ENCODE measurements at regions not wholly inside any gene's neighbourhood (a gene's known extent, or its start where the extent isn't known, plus 50 kb on each side); places are given as distances from the start of the nearest gene placed in this dataset.

GRCh38 chr6:128803911-128804310 is 79.0 kb upstream of the LAMA2 start:
- intact Hi-C loops (cut with micrococcal nuclease): no loop called here
- H3K4me1 Mint-ChIP-seq: peaks cover 0 to 3% (median 0%) of the 10 kb centered on the region in 7 donors
- ATAC-seq: no peak
- H3K4me3 ChIP-seq (ENCODE audit: low read length): no peak overlapping the region
- no peak overlapping the region for H3K27ac ChIP-seq (ENCODE audit: low read depth, low read length)
- POLR2A ChIA-PET: no interaction called here
- no peak for DNase-seq
- H3K4me3 Mint-ChIP-seq: no peak overlapping the region
- no peaks in the 10 kb centered on the region for H3K27me3 ChIP-seq (ENCODE audit: control insufficient read depth in 2 of 2, insufficient read depth in 2 of 2, low read length in 2 of 2)
- H3K9me3 Mint-ChIP-seq: peaks cover 0 to 12% (median 0%) of the 10 kb centered on the region in 11 donors
- no peaks in the 10 kb centered on the region for H3K36me3 ChIP-seq (ENCODE audit: control insufficient read depth in 2 of 3, insufficient read depth in 3 of 3, low read length in 3 of 3)
- peaks cover 0 to 22% (median 6%) of the 10 kb centered on the region in 5 donors for H3K27me3 Mint-ChIP-seq
- H3K27ac Mint-ChIP-seq: no peak overlapping the region
- CTCF ChIA-PET: interaction anchor here (1.2 kb wide), 1 partner anchor 10 kb away, joined by 3 read pairs; no protein-coding TSS in a partner anchor
- H3K4me1 ChIP-seq (ENCODE audit: control insufficient read depth in 2 of 2, insufficient read depth in 2 of 2, low read length in 2 of 2): no peaks in the 10 kb centered on the region
- H3K9me3 ChIP-seq (ENCODE audit: control insufficient read depth in 2 of 3, low read length in 3 of 3): no peaks in the 10 kb centered on the region
- H3K36me3 Mint-ChIP-seq: no peaks in the 10 kb centered on the region

- Mint-ChIP-seq H3K27me3 (peaks cover 0 to 22% (median 12%) of the 10 kb centered on the region in 5 donors), H3K4me1 (peaks cover 0 to 3% (median 0%) of the 10 kb centered on the region in 7 donors), H3K36me3 (no peaks in the 10 kb centered on the region), H3K27ac (no peak overlapping the region), H3K4me3 (no peak overlapping the region), H3K9me3 (peaks cover 0 to 12% (median 0%) of the 10 kb centered on the region in 11 donors)
- no peak overlapping the region for H3K27ac ChIP-seq (ENCODE audit: low read depth, low read length)
- POLR2A ChIA-PET: interaction anchor here (0.7 kb wide), 1 partner anchor 1103 kb away, joined by 3 read pairs; no protein-coding TSS in a partner anchor
- ATAC-seq (no peak), DNase-seq (no peak)
- CTCF ChIA-PET: interaction anchor here (0.6 to 0.7 kb wide), 2 partner anchors 21 to 519 kb away, joined by 3 read pairs; no protein-coding TSS in a partner anchor
- H3K4me1 ChIP-seq (ENCODE audit: control insufficient read depth in 2 of 2, insufficient read depth in 2 of 2, low read length in 2 of 2): no peaks in the 10 kb centered on the region
- H3K36me3 ChIP-seq (ENCODE audit: control insufficient read depth in 2 of 3, insufficient read depth in 3 of 3, low read length in 3 of 3): no peaks in the 10 kb centered on the region
- no peaks in the 10 kb centered on the region for H3K27me3 ChIP-seq (ENCODE audit: control insufficient read depth in 2 of 2, insufficient read depth in 2 of 2, low read length in 2 of 2)
- no peak overlapping the region for H3K4me3 ChIP-seq (ENCODE audit: low read length)
- H3K9me3 ChIP-seq (ENCODE audit: control insufficient read depth in 2 of 3, low read length in 3 of 3): no peaks in the 10 kb centered on the region
- intact Hi-C loops (cut with micrococcal nuclease): no loop called here
These were observed 81.3 kb upstream of the LAMA2 start for GRCh38 chr6:128801621-128802020.

- H3K4me1 ChIP-seq (ENCODE audit: control insufficient read depth in 2 of 2, insufficient read depth in 2 of 2, low read length in 2 of 2): no peaks in the 10 kb centered on the region
- Mint-ChIP-seq H3K4me1 (no peaks in the 10 kb centered on the region), H3K36me3 (no peaks in the 10 kb centered on the region), H3K27ac (no peak overlapping the region), H3K27me3 (peaks cover 0 to 16% (median 0%) of the 10 kb centered on the region in 5 donors), H3K9me3 (peaks cover 0 to 22% (median 4%) of the 10 kb centered on the region in 11 donors), H3K4me3 (no peak overlapping the region)
- POLR2A ChIA-PET: no interaction called here
- no peak for DNase-seq
- no peak overlapping the region for H3K27ac ChIP-seq (ENCODE audit: low read depth, low read length)
- intact Hi-C loops (cut with micrococcal nuclease): no loop called here
- no peaks in the 10 kb centered on the region for H3K9me3 ChIP-seq (ENCODE audit: control insufficient read depth in 2 of 3, low read length in 3 of 3)
- H3K4me3 ChIP-seq (ENCODE audit: low read length): no peak overlapping the region
- H3K36me3 ChIP-seq (ENCODE audit: control insufficient read depth in 2 of 3, insufficient read depth in 3 of 3, low read length in 3 of 3): no peaks in the 10 kb centered on the region
- no peak for ATAC-seq
- H3K27me3 ChIP-seq (ENCODE audit: control insufficient read depth in 2 of 2, insufficient read depth in 2 of 2, low read length in 2 of 2): no peaks in the 10 kb centered on the region
- CTCF ChIA-PET: no interaction called here
These were observed 98.7 kb upstream of the LAMA2 start for GRCh38 chr6:128784266-128784665.

GRCh38 chr6:128768187-128768586 is 114.8 kb upstream of the LAMA2 start:
- DNase-seq: no peak
- Histone ChIP-seq H3K36me3 (ENCODE audit: control insufficient read depth in 2 of 3, insufficient read depth in 3 of 3, low read length in 3 of 3) (no peaks in the 10 kb centered on the region), H3K4me1 (ENCODE audit: control insufficient read depth in 2 of 2, insufficient read depth in 2 of 2, low read length in 2 of 2) (no peaks in the 10 kb centered on the region), H3K27ac (ENCODE audit: low read depth, low read length) (no peak overlapping the region), H3K27me3 (ENCODE audit: control insufficient read depth in 2 of 2, insufficient read depth in 2 of 2, low read length in 2 of 2) (no peaks in the 10 kb centered on the region), H3K9me3 (ENCODE audit: control insufficient read depth in 2 of 3, low read length in 3 of 3) (no peaks in the 10 kb centered on the region), H3K4me3 (ENCODE audit: low read length) (no peak overlapping the region)
- ChIA-PET POLR2A (no interaction called here), CTCF (no interaction called here)
- ATAC-seq: no peak
- intact Hi-C loops (cut with micrococcal nuclease): no loop called here
- no peak overlapping the region for H3K27ac Mint-ChIP-seq
- H3K9me3 Mint-ChIP-seq: peaks cover 0 to 23% (median 6%) of the 10 kb centered on the region in 11 donors
- H3K27me3 Mint-ChIP-seq: peaks cover 2 to 9% (median 6%) of the 10 kb centered on the region in 5 donors
- H3K4me1 Mint-ChIP-seq: peaks cover 0 to 1% (median 0%) of the 10 kb centered on the region in 7 donors
- H3K36me3 Mint-ChIP-seq: no peaks in the 10 kb centered on the region
- no peak overlapping the region for H3K4me3 Mint-ChIP-seq

GRCh38 chr6:128767705-128768104 is 115.2 kb upstream of the LAMA2 start:
- ATAC-seq: no peak
- H3K27me3 Mint-ChIP-seq: peaks cover 2 to 14% (median 7%) of the 10 kb centered on the region in 5 donors
- H3K4me3 ChIP-seq (ENCODE audit: low read length): no peak overlapping the region
- H3K27ac Mint-ChIP-seq: no peak overlapping the region
- H3K9me3 ChIP-seq (ENCODE audit: control insufficient read depth in 2 of 3, low read length in 3 of 3): no peaks in the 10 kb centered on the region
- no peak overlapping the region for H3K4me3 Mint-ChIP-seq
- ChIA-PET CTCF (no interaction called here), POLR2A (no interaction called here)
- no peaks in the 10 kb centered on the region for H3K36me3 Mint-ChIP-seq
- H3K4me1 Mint-ChIP-seq: peaks cover 0 to 1% (median 0%) of the 10 kb centered on the region in 7 donors
- H3K27me3 ChIP-seq (ENCODE audit: control insufficient read depth in 2 of 2, insufficient read depth in 2 of 2, low read length in 2 of 2): no peaks in the 10 kb centered on the region
- peaks cover 0 to 23% (median 5%) of the 10 kb centered on the region in 11 donors for H3K9me3 Mint-ChIP-seq
- H3K4me1 ChIP-seq (ENCODE audit: control insufficient read depth in 2 of 2, insufficient read depth in 2 of 2, low read length in 2 of 2): no peaks in the 10 kb centered on the region
- no peak overlapping the region for H3K27ac ChIP-seq (ENCODE audit: low read depth, low read length)
- no peaks in the 10 kb centered on the region for H3K36me3 ChIP-seq (ENCODE audit: control insufficient read depth in 2 of 3, insufficient read depth in 3 of 3, low read length in 3 of 3)
- no peak for DNase-seq
- intact Hi-C loops (cut with micrococcal nuclease): no loop called here

GRCh38 chr6:128767150-128767549 is 115.8 kb upstream of the LAMA2 start:
- Histone ChIP-seq H3K27me3 (ENCODE audit: control insufficient read depth in 2 of 2, insufficient read depth in 2 of 2, low read length in 2 of 2) (no peaks in the 10 kb centered on the region), H3K9me3 (ENCODE audit: control insufficient read depth in 2 of 3, low read length in 3 of 3) (no peaks in the 10 kb centered on the region), H3K36me3 (ENCODE audit: control insufficient read depth in 2 of 3, insufficient read depth in 3 of 3, low read length in 3 of 3) (no peaks in the 10 kb centered on the region), H3K27ac (ENCODE audit: low read depth, low read length) (no peak overlapping the region), H3K4me3 (ENCODE audit: low read length) (no peak overlapping the region), H3K4me1 (ENCODE audit: control insufficient read depth in 2 of 2, insufficient read depth in 2 of 2, low read length in 2 of 2) (no peaks in the 10 kb centered on the region)
- H3K27ac Mint-ChIP-seq: no peak overlapping the region
- peaks cover 2 to 19% (median 13%) of the 10 kb centered on the region in 5 donors for H3K27me3 Mint-ChIP-seq
- peaks cover 0 to 23% (median 4%) of the 10 kb centered on the region in 11 donors for H3K9me3 Mint-ChIP-seq
- H3K4me1 Mint-ChIP-seq: peaks cover 0 to 1% (median 0%) of the 10 kb centered on the region in 7 donors
- intact Hi-C loops (cut with micrococcal nuclease): no loop called here
- ChIA-PET CTCF (no interaction called here), POLR2A (no interaction called here)
- H3K4me3 Mint-ChIP-seq: no peak overlapping the region
- no peaks in the 10 kb centered on the region for H3K36me3 Mint-ChIP-seq
- ATAC-seq (no peak), DNase-seq (no peak)

- ChIA-PET POLR2A (no interaction called here), CTCF (no interaction called here)
- H3K27ac Mint-ChIP-seq: no peak overlapping the region
- H3K9me3 Mint-ChIP-seq: peaks cover 0 to 19% (median 3%) of the 10 kb centered on the region in 11 donors
- Histone ChIP-seq H3K9me3 (ENCODE audit: control insufficient read depth in 2 of 3, low read length in 3 of 3) (no peaks in the 10 kb centered on the region), H3K27me3 (ENCODE audit: control insufficient read depth in 2 of 2, insufficient read depth in 2 of 2, low read length in 2 of 2) (no peaks in the 10 kb centered on the region), H3K27ac (ENCODE audit: low read depth, low read length) (no peak overlapping the region), H3K4me3 (ENCODE audit: low read length) (no peak overlapping the region), H3K36me3 (ENCODE audit: control insufficient read depth in 2 of 3, insufficient read depth in 3 of 3, low read length in 3 of 3) (no peaks in the 10 kb centered on the region), H3K4me1 (ENCODE audit: control insufficient read depth in 2 of 2, insufficient read depth in 2 of 2, low read length in 2 of 2) (no peaks in the 10 kb centered on the region)
- no peak for ATAC-seq
- peaks cover 2 to 30% (median 24%) of the 10 kb centered on the region in 5 donors for H3K27me3 Mint-ChIP-seq
- H3K4me3 Mint-ChIP-seq: no peak overlapping the region
- intact Hi-C loops (cut with micrococcal nuclease): no loop called here
- no peak for DNase-seq
- no peaks in the 10 kb centered on the region for H3K36me3 Mint-ChIP-seq
- no peaks in the 10 kb centered on the region for H3K4me1 Mint-ChIP-seq
These were observed 119.2 kb upstream of the LAMA2 start for GRCh38 chr6:128763599-128764300.

All from naive thymus-derived CD4-positive, alpha-beta T cell (primary cell).